SK-N-SH treated with all-trans-retinoic acid at 6 μM for 48 hours (cell line): ENCODE measurements at regions not wholly inside any gene's neighbourhood (a gene's known extent, or its start where the extent isn't known, plus 50 kb on each side); places are given as distances from the start of the nearest gene placed in this dataset.

Experiments
- ATAC-seq: fragments of 200-7000 bp; cut with Tn5 transposase; 3 replicates; pipeline ENCODE4 v1.9.1; 2020; ENCODE audit warnings: mild to moderate bottlenecking, moderate library complexity
- ARNTL ChIP-seq: fragments of 450-650 bp; formaldehyde crosslinking; IDR thresholded peaks from 2 replicates; pipeline ENCODE4 v1.5.0; 2020; ENCODE audit warnings: low read depth, mild to moderate bottlenecking, moderate library complexity, borderline replicate concordance
- BACH2 ChIP-seq: fragments of 250-450 bp; sonication (Bioruptor Pico); IDR thresholded peaks from 2 replicates; pipeline ENCODE4 v1.9.0; 2021; ENCODE audit warnings: mild to moderate bottlenecking, borderline replicate concordance
- CREB5 ChIP-seq: fragments of 250-450 bp; sonication (Bioruptor Pico); IDR thresholded peaks from 2 replicates; pipeline ENCODE4 v1.5.1; 2020; ENCODE audit warnings: low read depth, mild to moderate bottlenecking, moderate library complexity
- CSDC2 ChIP-seq: fragments of 250-450 bp; sonication (Bioruptor Pico); IDR thresholded peaks from 2 replicates; pipeline ENCODE4 v1.5.0; 2020; ENCODE audit warnings: mild to moderate bottlenecking, moderate library complexity
- CSRNP3 ChIP-seq: fragments of 250-450 bp; sonication (Bioruptor Pico); IDR thresholded peaks from 2 replicates; pipeline ENCODE4 v1.5.1; 2021; ENCODE audit warnings: mild to moderate bottlenecking, moderate library complexity
- ESRRG ChIP-seq: fragments of 250-450 bp; sonication (Bioruptor Pico); IDR thresholded peaks from 2 replicates; pipeline ENCODE4 v1.6.1; 2021; ENCODE audit warnings: mild to moderate bottlenecking
- GLIS3 ChIP-seq: fragments of 250-450 bp; sonication (Bioruptor Pico); IDR thresholded peaks from 2 replicates; pipeline ENCODE4 v1.5.0; 2020; ENCODE audit warnings: mild to moderate bottlenecking, moderate library complexity
- ISL1 ChIP-seq: fragments of 250-450 bp; sonication (Bioruptor Pico); IDR thresholded peaks from 2 replicates; pipeline ENCODE4 v2.1.2; 2022; ENCODE audit warnings: mild to moderate bottlenecking, moderate library complexity
- OSR1 ChIP-seq: fragments of 250-450 bp; sonication (Bioruptor Pico); IDR thresholded peaks from 2 replicates; pipeline ENCODE4 v1.8.0; 2022; ENCODE audit warnings: moderate library complexity, mild to moderate bottlenecking, inconsistent platforms
- PATZ1 ChIP-seq: fragments of 250-450 bp; sonication (Bioruptor Pico); IDR thresholded peaks from 2 replicates; pipeline ENCODE4 v1.8.0; 2020; ENCODE audit warnings: mild to moderate bottlenecking, moderate library complexity, borderline replicate concordance
- POU6F1 ChIP-seq: fragments of 250-450 bp; sonication (Bioruptor Pico); IDR thresholded peaks from 2 replicates; pipeline ENCODE4 v1.8.0; 2021; ENCODE audit warnings: low read depth, mild to moderate bottlenecking, moderate library complexity, borderline replicate concordance
- PPARA ChIP-seq: fragments of 250-450 bp; sonication (Bioruptor Pico); IDR thresholded peaks from 2 replicates; pipeline ENCODE4 v1.5.0; 2020; ENCODE audit warnings: mild to moderate bottlenecking, borderline replicate concordance
- RARB ChIP-seq: fragments of 250-450 bp; sonication (Bioruptor Pico); IDR thresholded peaks from 2 replicates; pipeline ENCODE4 v1.8.0; 2021; ENCODE audit warnings: mild to moderate bottlenecking, moderate library complexity
- SNAI2 ChIP-seq: fragments of 250-450 bp; sonication (Bioruptor Pico); IDR thresholded peaks from 2 replicates; pipeline ENCODE4 v1.5.0; 2020; ENCODE audit warnings: mild to moderate bottlenecking, moderate library complexity
- TCF4 ChIP-seq: fragments of 250-450 bp; sonication (Bioruptor Pico); IDR thresholded peaks from 2 replicates; pipeline ENCODE4 v1.8.0; 2021; ENCODE audit warnings: mild to moderate bottlenecking, moderate library complexity, borderline replicate concordance
- TOX ChIP-seq: fragments of 250-450 bp; sonication (Bioruptor Pico); IDR thresholded peaks from 2 replicates; pipeline ENCODE4 v1.8.0; 2021; ENCODE audit warnings: mild to moderate bottlenecking, moderate library complexity, borderline replicate concordance
- TSHZ2 ChIP-seq: fragments of 250-450 bp; sonication (Bioruptor Pico); IDR thresholded peaks from 2 replicates; pipeline ENCODE4 v1.5.0; 2020; ENCODE audit warnings: mild to moderate bottlenecking, moderate library complexity
- ZFP3 ChIP-seq: fragments of 250-450 bp; sonication (Bioruptor Pico); IDR thresholded peaks from 2 replicates; pipeline ENCODE4 v1.5.0; 2020; ENCODE audit warnings: mild to moderate bottlenecking, moderate library complexity
- ZFP30 ChIP-seq: fragments of 450-650 bp; formaldehyde crosslinking; IDR thresholded peaks from 2 replicates; pipeline ENCODE4 v1.5.0; 2022; ENCODE audit warnings: mild to moderate bottlenecking, moderate library complexity
- ZNF565 ChIP-seq: fragments of 450-650 bp; formaldehyde crosslinking; conservative IDR thresholded peaks from 2 replicates; pipeline ENCODE4 v1.5.0; 2020; ENCODE audit warnings: low read depth, mild to moderate bottlenecking, moderate library complexity
- ZNF70 ChIP-seq: fragments of 450-650 bp; formaldehyde crosslinking; IDR thresholded peaks from 2 replicates; pipeline ENCODE4 v1.5.0; 2020; ENCODE audit warnings: mild to moderate bottlenecking, moderate library complexity
- ZNF8 ChIP-seq: fragments of 450-650 bp; formaldehyde crosslinking; IDR thresholded peaks from 2 replicates; pipeline ENCODE4 v1.5.0; 2020; ENCODE audit warnings: mild to moderate bottlenecking, moderate library complexity

- no peak for TF ChIP-seq TCF4 (CRISPR knock-in tag)
- no peak for TF ChIP-seq ZFP3 (CRISPR knock-in tag)
- TF ChIP-seq CSDC2 (CRISPR knock-in tag) = no peak
- TF ChIP-seq ESRRG (CRISPR knock-in tag) = no peak
- TF ChIP-seq RARB (CRISPR knock-in tag) = no peak
- TF ChIP-seq GLIS3 (CRISPR knock-in tag) = no peak
- TF ChIP-seq TOX (CRISPR knock-in tag) = no peak
- TF ChIP-seq SNAI2 (CRISPR knock-in tag) = no peak
- TF ChIP-seq ZNF565 = no peak
- TF ChIP-seq POU6F1 (CRISPR knock-in tag) = no peak
- no peak for TF ChIP-seq PATZ1
- no peak for TF ChIP-seq OSR1 (CRISPR knock-in tag)
- TF ChIP-seq CSRNP3 (CRISPR knock-in tag) = no peak
- no peak for ATAC-seq
Observed at GRCh38 chrX:120725874-120726273, 96.0 kb upstream of the C1GALT1C1 start.

GRCh38 chrX:120719622-120720021, 89.8 kb upstream of the C1GALT1C1 start:
- no peak for ATAC-seq

GRCh38 chrX:120718969-120719368, 89.1 kb upstream of the C1GALT1C1 start:
- no peak for ATAC-seq
- TF ChIP-seq GLIS3 (CRISPR knock-in tag) (no peak), ZNF70 (CRISPR knock-in tag) (no peak), ZNF8 (CRISPR knock-in tag) (no peak), ISL1 (CRISPR knock-in tag) (no peak), SNAI2 (CRISPR knock-in tag) (no peak), ESRRG (CRISPR knock-in tag) (no peak), PPARA (no peak), ARNTL (CRISPR knock-in tag) (no peak), PATZ1 (no peak), ZFP30 (CRISPR knock-in tag) (no peak)

More at GRCh38 chrX:120719622-120720021, 89.8 kb upstream of the C1GALT1C1 start:
- TF ChIP-seq CREB5 (CRISPR knock-in tag) (no peak), ZNF565 (no peak), OSR1 (CRISPR knock-in tag) (no peak), SNAI2 (CRISPR knock-in tag) (no peak), TSHZ2 (CRISPR knock-in tag) (no peak), GLIS3 (CRISPR knock-in tag) (no peak), BACH2 (no peak)
